Thyroid gland (tissue), 4 donors: ENCODE measurements at regions not wholly inside any gene's neighbourhood (a gene's known extent, or its start where the extent isn't known, plus 50 kb on each side); places are given as distances from the start of the nearest gene placed in this dataset.

Experiments used
- CTCF ChIP-seq, 6 experiments: fragments of 200-600 bp in 3 of 6; fragments of 450-650 bp in 3 of 6; sonication (generic) in 3 of 6; IDR thresholded peaks; one replicate each; pipeline ENCODE4 v1.5.1; 2016 to 2019; ENCODE audit warnings: antibody characterized with exemption in 6 of 6, mild to moderate bottlenecking in 2 of 6, inconsistent platforms in 1 of 6, moderate library complexity in 1 of 6
- POLR2A ChIP-seq, 2 donors: fragments of 450-650 bp; IDR thresholded peaks; one replicate each; pipeline ENCODE4 v1.6.1; 2017; ENCODE audit warnings: antibody characterized with exemption in 2 of 2, mild to moderate bottlenecking in 2 of 2, moderate library complexity in 1 of 2

GRCh38 chrX:128901018-128901417 is 622.3 kb downstream of the SMARCA1 start:
- TF ChIP-seq CTCF (IDR thresholded peaks at IDR 0.05) = no peak
- TF ChIP-seq POLR2A (IDR thresholded peaks at IDR 0.05) = no peak
